NB4 (cell line): ENCODE measurements at regions not wholly inside any gene's neighbourhood (a gene's known extent, or its start where the extent isn't known, plus 50 kb on each side); places are given as distances from the start of the nearest gene placed in this dataset.

ENCODE experiments used
- CTCF ChIP-seq: IDR thresholded peaks from one replicate; pipeline ENCODE4 v1.5.1; 2012; ENCODE audit warnings: low read depth, low read length
- POLR2A ChIP-seq: IDR thresholded peaks from 2 replicates; pipeline ENCODE4 v1.6.1; 2011; ENCODE audit warnings: mild to moderate bottlenecking; ENCODE audit not compliant: insufficient read length; ENCODE audit errors: extremely low read depth

- no peak for TF ChIP-seq CTCF
- no peak for TF ChIP-seq POLR2A
Observed at GRCh38 chr5:143558048-143558447, 154.6 kb upstream of the NR3C1 start.
